ENCODE measurements at regions not wholly inside any gene's neighbourhood (a gene's known extent, or its start where the extent isn't known, plus 50 kb on each side); places are given as distances from the start of the nearest gene placed in this dataset.

GRCh38 chr18:27606741-27607140, 421.6 kb upstream of the CHST9 start:
- Histone ChIP-seq H3K4me3 (no peak overlapping the region), H3K27me3 (no peaks in the 10 kb centered on the region), H3K27ac (no peak overlapping the region), H3K9me3 (no peaks in the 10 kb centered on the region), H3K4me1 (no peaks in the 10 kb centered on the region), H3K36me3 (no peaks in the 10 kb centered on the region)
- intact Hi-C loops (cut with DNase I) = no loop called here
- no peak for DNase-seq
- ATAC-seq = no peak
- TF ChIP-seq CTCF (IDR thresholded peaks at IDR 0.05) = no peak

- Histone ChIP-seq H3K4me1 (no peaks in the 10 kb centered on the region), H3K27me3 (no peaks in the 10 kb centered on the region), H3K9me3 (no peaks in the 10 kb centered on the region), H3K36me3 (no peaks in the 10 kb centered on the region), H3K4me3 (no peak overlapping the region), H3K27ac (no peak overlapping the region)
- DNase-seq (peak in 3 of 4 donors; percentile 42 to 82 (median 59)), ATAC-seq (peak; percentile 98)
- intact Hi-C loops (cut with DNase I) = no loop called here
- TF ChIP-seq CTCF (IDR thresholded peaks at IDR 0.05) = peak; percentile 65 to 68
Observed at GRCh38 chr18:27605107-27605834, 420.2 kb upstream of the CHST9 start.

- Histone ChIP-seq H3K4me1 (no peaks in the 10 kb centered on the region), H3K4me3 (no peak overlapping the region), H3K27me3 (no peaks in the 10 kb centered on the region), H3K9me3 (no peaks in the 10 kb centered on the region), H3K36me3 (no peaks in the 10 kb centered on the region), H3K27ac (no peak overlapping the region)
- DNase-seq = no peak
- TF ChIP-seq CTCF (IDR thresholded peaks at IDR 0.05) = no peak
- ATAC-seq = peak; percentile 23
- intact Hi-C loops (cut with DNase I) = no loop called here
Observed at GRCh38 chr18:27604583-27604982, 419.5 kb upstream of the CHST9 start.

GRCh38 chr18:27602092-27602491, 417.0 kb upstream of the CHST9 start:
- no peaks in the 10 kb centered on the region for H3K27me3 ChIP-seq
- ATAC-seq (no peak), DNase-seq (no peak)
- no peak overlapping the region for H3K27ac ChIP-seq
- no peaks in the 10 kb centered on the region for H3K36me3 ChIP-seq
- H3K4me3 ChIP-seq = no peak overlapping the region
- no peaks in the 10 kb centered on the region for H3K9me3 ChIP-seq
- no peaks in the 10 kb centered on the region for H3K4me1 ChIP-seq
- intact Hi-C loops (cut with DNase I) = no loop called here
- no peak for TF ChIP-seq CTCF (IDR thresholded peaks at IDR 0.05)

GRCh38 chr18:27600245-27600644, 415.1 kb upstream of the CHST9 start:
- Histone ChIP-seq H3K9me3 (no peaks in the 10 kb centered on the region), H3K4me1 (no peaks in the 10 kb centered on the region), H3K27me3 (no peaks in the 10 kb centered on the region), H3K4me3 (no peak overlapping the region), H3K27ac (no peak overlapping the region), H3K36me3 (no peaks in the 10 kb centered on the region)
- ATAC-seq (no peak), DNase-seq (no peak)
- intact Hi-C loops (cut with DNase I) = no loop called here
- no peak for TF ChIP-seq CTCF (IDR thresholded peaks at IDR 0.05)

Data from left lung (tissue), 4 donors.